Vagina (tissue), 2 donors: ENCODE measurements at regions not wholly inside any gene's neighbourhood (a gene's known extent, or its start where the extent isn't known, plus 50 kb on each side); places are given as distances from the start of the nearest gene placed in this dataset.

Experiments used
- DNase-seq, 2 donors: peaks; one replicate each; pipeline ENCODE4 v3.0.0-alpha.2; 2017; ENCODE audit errors: extremely low spot score in 2 of 2
- H3K27ac ChIP-seq: fragments of 200-600 bp; sonication (generic); one replicate; pipeline ENCODE4 v1.5.1; 2019
- H3K27me3 ChIP-seq: fragments of 200-600 bp; sonication (generic); one replicate; pipeline ENCODE4 v1.5.1; 2019
- H3K36me3 ChIP-seq, 2 donors: fragments of 200-600 bp; sonication (generic); one replicate each; pipeline ENCODE4 v1.5.1; 2017 to 2019
- H3K4me1 ChIP-seq: fragments of 200-600 bp; sonication (generic); one replicate; pipeline ENCODE4 v1.5.1; 2019
- H3K4me3 ChIP-seq, 2 donors: fragments of 200-600 bp; sonication (generic); 1 replicate in 1 of 2; 2 replicates in 1 of 2; pipeline ENCODE4 v1.5.1; 2016 to 2019
- H3K9me3 ChIP-seq: fragments of 200-600 bp; sonication (generic); one replicate; pipeline ENCODE4 v1.5.1; 2019
- CTCF ChIP-seq, 3 experiments: fragments of 450-650 bp in 2 of 3; fragments of 200-600 bp in 1 of 3; sonication (generic) in 1 of 3; IDR thresholded peaks; one replicate each; pipeline ENCODE4 v1.5.1; 2017 to 2019; ENCODE audit warnings: antibody characterized with exemption in 3 of 3, mild to moderate bottlenecking in 2 of 3, moderate library complexity in 2 of 3
- POLR2A ChIP-seq, 2 donors: fragments of 450-650 bp; IDR thresholded peaks; one replicate each; pipeline ENCODE4 v1.6.1; 2017; ENCODE audit warnings: antibody characterized with exemption in 2 of 2, mild to moderate bottlenecking in 2 of 2, moderate library complexity in 2 of 2
- POLR2AphosphoS5 ChIP-seq, 2 donors: sonication (generic); formaldehyde crosslinking; IDR thresholded peaks; one replicate each; pipeline ENCODE4 v1.9.0; 2017; ENCODE audit warnings: antibody characterized with exemption in 2 of 2, mild to moderate bottlenecking in 2 of 2, low read depth in 1 of 2; ENCODE audit not compliant: insufficient read depth in 1 of 2
- intact Hi-C: fragments of 100-400 bp; cut with DNase I; formaldehyde crosslinking; loops from one replicate; pipeline ENCODE4 v1.15.1; 2023

GRCh38 chr18:57889841-57890240 is 86.7 kb upstream of the ATP8B1 start:
- intact Hi-C loops, result no loop called here
- no peaks in the 10 kb centered on the region for H3K9me3 ChIP-seq
- no peaks in the 10 kb centered on the region for H3K27me3 ChIP-seq
- H3K4me3 ChIP-seq, result no peak overlapping the region
- H3K4me1 ChIP-seq, result no peaks in the 10 kb centered on the region
- H3K36me3 ChIP-seq, result no peaks in the 10 kb centered on the region
- no peak for DNase-seq
- TF ChIP-seq POLR2A (IDR thresholded peaks at IDR 0.05), result no peak
- no peak for TF ChIP-seq CTCF (IDR thresholded peaks at IDR 0.05)
- H3K27ac ChIP-seq, result no peak overlapping the region

DNA sequence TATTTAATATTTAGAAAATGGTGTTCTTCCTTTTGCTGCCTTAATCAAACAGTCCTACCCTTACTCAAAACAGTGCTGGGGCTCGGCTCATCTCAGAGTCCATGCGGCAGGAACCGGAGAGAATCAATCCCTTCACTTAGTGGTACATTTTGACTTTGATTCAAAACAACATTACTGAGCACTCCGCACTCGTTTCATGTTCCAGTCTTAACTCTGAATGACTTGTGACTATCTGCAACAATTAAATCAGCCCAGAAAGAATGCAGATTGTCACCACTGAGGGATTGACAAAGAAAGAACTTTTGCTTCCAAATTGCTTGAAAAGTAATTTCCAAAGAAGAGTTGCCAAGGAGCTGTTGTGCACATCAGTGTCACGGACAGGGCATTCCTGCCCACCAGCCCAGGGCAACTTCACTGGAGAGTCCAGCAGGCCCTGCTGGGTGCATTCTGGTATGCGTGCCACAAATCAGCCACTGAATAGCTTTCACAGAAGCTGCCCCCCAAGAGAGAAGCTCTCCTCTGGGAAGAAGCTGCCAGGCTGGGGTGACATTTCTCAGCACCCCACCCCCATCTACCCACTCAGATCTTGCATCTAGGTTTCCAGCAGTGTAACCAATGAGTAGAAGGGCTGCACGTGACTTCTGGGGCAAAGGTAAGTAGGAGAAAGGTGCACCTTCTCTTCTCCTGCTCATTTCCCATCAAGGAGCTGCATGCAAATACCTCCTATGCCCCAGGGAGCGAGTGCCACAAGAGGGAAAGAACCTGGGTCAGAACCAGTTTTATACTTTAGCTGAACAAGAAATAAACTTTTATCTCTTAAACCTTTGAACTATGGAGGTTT is 84.6 kb upstream of the ATP8B1 start:
- Histone ChIP-seq H3K36me3 (no peaks in the 10 kb centered on the region), H3K27ac (no peak overlapping the region), H3K4me1 (no peaks in the 10 kb centered on the region), H3K27me3 (no peaks in the 10 kb centered on the region), H3K9me3 (no peaks in the 10 kb centered on the region), H3K4me3 (no peak overlapping the region)
- DNase-seq, result no peak
- intact Hi-C loops, result no loop called here
- TF ChIP-seq CTCF (IDR thresholded peaks at IDR 0.05), result no peak
- TF ChIP-seq POLR2AphosphoS5 (IDR thresholded peaks at IDR 0.05; ENCODE audit: insufficient read depth in 1 of 2, low read depth in 1 of 2), result no peak
- no peak for TF ChIP-seq POLR2A (IDR thresholded peaks at IDR 0.05)

DNA sequence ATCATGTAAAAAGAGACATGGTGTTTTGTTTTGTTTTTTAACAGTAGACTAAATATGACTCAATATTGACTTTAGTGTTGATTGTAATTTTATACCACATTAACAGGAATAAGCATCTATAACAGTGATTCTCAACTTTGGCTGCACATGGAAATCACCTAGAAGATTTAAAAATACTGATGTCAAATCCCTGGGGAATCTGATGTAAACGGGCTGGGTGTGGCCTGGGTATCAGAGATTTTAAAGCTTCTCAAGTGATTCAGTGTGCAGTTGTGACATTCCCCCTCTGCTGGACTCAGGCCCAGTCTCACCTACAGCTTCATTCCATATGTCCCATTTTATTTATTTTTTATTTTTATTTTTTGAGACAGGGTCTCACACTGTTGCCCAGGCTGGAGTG is 82.8 kb upstream of the ATP8B1 start:
- Histone ChIP-seq H3K27ac (no peak overlapping the region), H3K9me3 (no peaks in the 10 kb centered on the region), H3K4me1 (no peaks in the 10 kb centered on the region), H3K36me3 (no peaks in the 10 kb centered on the region), H3K4me3 (no peak overlapping the region), H3K27me3 (no peaks in the 10 kb centered on the region)
- intact Hi-C loops, result no loop called here
- no peak for DNase-seq
- TF ChIP-seq CTCF (IDR thresholded peaks at IDR 0.05), result no peak
- no peak for TF ChIP-seq POLR2AphosphoS5 (IDR thresholded peaks at IDR 0.05; ENCODE audit: insufficient read depth in 1 of 2, low read depth in 1 of 2)
- TF ChIP-seq POLR2A (IDR thresholded peaks at IDR 0.05), result no peak

GRCh38 chr18:57882465-57882864 is 79.3 kb upstream of the ATP8B1 start:
- no peak overlapping the region for H3K4me3 ChIP-seq
- intact Hi-C loops, result no loop called here

More at GRCh38 chr18:57882465-57882864, 79.3 kb upstream of the ATP8B1 start:
- no peaks in the 10 kb centered on the region for H3K4me1 ChIP-seq
- H3K27me3 ChIP-seq, result no peaks in the 10 kb centered on the region
- no peak for TF ChIP-seq POLR2A (IDR thresholded peaks at IDR 0.05)
- no peak for TF ChIP-seq POLR2AphosphoS5 (IDR thresholded peaks at IDR 0.05; ENCODE audit: insufficient read depth in 1 of 2, low read depth in 1 of 2)
- no peak for TF ChIP-seq CTCF (IDR thresholded peaks at IDR 0.05)
- DNase-seq, result no peak
- no peak overlapping the region for H3K27ac ChIP-seq
- H3K36me3 ChIP-seq, result no peaks in the 10 kb centered on the region
- no peaks in the 10 kb centered on the region for H3K9me3 ChIP-seq
